ENCODE measurements at regions not wholly inside any gene's neighbourhood (a gene's known extent, or its start where the extent isn't known, plus 50 kb on each side); places are given as distances from the start of the nearest gene placed in this dataset.
"Not testable (repeated sequence)": the region's sequence is repeated elsewhere in the genome, so short reads cannot be mapped to it uniquely, and the experiment has no call there.

DNA sequence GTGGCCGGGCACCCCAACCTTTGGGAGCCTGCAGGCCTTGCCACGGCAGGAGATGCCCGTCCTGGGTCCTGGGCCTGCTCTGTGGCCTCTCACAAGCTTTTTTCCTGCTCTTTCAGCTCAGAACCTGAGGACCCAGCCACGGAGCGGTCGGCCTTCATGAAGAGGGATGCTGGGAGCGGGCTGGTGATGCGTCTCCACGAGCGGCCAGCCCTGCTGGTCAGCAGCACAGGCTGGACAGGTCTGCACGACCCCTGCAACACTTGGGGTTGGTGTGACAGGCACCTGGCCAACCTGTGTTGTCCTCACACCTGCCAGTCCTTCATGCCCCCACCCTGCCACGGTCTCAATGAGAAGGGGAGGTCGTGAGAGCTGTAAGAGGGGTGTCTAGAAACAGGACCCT is 170.0 kb downstream of the ADRA2C start:
- DNase-seq, result no peak

DNA sequence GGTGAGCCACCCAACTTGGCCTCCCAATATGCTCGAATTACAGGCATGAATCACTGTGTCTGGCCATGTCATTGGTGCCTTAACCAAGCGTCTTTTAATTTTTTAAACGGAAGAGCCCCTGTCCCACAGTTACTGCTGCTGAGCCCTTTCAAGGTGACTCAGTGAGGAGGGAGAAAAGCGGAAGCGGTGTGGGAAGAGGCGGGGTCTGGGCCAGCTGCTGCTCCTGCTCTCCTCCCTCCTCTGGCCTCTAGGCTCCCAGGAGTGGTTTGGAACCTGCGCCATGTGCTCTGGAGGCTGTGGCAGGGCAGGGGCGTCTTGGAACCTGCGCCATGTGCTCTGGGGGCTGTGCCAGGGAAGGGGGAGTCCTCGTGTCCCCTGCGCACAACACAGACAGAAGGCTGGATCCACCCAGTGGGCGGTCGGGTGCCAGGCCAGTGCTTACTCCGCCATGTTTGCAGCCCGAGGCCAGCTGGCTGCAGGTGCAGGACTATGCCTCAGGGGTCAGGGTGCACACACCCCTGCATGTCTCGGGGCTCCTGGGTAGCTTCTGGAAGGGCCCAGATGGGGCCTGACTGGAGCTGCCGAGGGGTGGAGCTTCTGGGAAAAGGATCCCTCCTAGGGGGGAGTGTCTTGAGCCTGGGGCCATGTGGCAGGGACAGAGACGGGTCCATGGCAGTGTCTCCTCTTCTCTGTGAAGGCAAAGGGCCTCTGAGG is 171.8 kb downstream of the ADRA2C start:
- DNase-seq, result not testable (repeated sequence)

DNA sequence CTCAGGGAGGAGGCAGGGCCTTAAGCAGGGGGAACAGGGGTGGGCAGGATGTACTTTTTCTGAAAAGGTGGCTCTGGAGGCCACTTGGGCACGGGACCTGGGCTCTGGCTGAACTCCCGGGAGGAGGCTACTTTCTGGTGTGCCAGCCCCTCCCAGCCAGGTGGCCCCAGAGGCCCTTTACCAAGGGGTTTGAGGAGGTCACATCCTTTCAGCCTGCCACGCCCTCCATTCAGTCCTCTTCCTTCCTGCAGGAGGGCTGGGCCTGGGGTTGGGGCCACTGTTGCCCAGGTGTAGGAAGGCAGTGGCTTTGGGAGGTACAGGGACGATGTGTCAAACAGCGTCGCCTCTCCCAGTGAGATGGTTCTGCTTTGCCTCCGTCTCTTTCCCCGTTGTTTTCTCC is 172.5 kb downstream of the ADRA2C start:
- not testable (repeated sequence) for DNase-seq

DNA sequence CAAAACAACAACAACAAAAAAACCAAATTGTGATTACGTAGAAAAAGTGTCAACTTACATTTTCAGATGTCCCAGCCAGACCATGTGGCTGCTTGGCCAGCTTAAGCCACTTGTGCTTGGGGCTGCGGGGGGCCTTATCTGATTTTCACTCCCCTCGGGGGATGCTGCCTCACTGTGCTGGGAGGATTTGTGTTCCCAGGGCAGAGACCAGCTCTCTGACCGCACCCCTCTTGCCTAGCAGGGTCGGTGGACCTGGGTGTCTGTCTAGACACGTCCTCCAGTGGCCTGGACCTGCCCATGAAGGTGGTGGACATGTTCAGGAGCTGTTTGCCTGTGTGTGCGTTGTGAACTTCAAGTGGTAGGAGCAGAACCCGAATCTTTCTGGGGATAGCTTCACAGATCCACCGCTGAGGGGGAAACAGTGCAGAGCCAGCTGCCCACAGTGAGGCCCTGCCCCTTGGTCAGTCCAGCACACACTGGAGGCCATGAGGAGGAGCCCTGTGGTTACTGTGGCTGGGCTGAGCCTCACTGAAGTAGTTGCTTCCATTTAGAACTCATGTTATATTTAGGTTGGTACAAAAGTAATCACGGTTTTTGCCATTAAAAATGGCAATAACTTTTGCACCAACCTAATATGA is 173.9 kb downstream of the ADRA2C start:
- DNase-seq, result not testable (repeated sequence)

DNA sequence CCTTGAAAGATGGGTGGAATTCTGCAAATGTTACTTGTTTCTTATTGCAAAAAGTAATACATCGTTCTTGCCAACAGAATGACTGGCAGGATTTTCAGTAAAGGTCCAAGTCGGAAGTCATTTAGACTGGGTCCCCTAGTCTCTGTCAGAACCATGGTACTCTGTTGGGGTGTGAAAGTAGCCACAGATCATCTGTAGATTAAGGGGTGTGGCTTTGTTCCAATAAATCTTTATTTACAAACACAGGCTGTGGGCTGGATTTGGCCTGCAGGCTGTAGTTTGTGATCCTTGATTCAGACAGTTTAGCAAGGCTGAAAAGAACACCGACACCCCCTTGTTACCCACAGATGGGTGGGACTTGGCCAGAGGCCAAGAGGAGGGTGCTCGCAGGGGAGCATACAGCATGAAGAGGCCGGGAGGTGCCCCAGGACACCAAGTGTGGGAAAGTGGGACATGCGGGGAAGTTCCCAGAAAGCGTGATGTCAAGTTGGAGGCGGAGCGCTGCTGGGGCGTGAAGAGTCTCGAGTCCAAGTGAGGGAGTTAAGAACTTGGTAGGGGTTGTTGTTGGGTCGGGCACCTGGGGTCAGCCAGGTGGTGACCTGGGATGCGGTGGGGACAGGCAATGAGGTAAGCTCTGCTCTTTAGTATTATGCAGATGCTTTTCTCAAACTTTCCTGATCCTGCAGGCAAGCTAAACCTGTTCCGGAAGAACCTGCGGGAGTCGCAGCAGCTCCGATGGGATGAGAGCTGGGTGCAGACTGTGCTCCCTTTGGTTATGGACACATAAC is 175.7 kb downstream of the ADRA2C start:
- not testable (repeated sequence) for DNase-seq

DNA sequence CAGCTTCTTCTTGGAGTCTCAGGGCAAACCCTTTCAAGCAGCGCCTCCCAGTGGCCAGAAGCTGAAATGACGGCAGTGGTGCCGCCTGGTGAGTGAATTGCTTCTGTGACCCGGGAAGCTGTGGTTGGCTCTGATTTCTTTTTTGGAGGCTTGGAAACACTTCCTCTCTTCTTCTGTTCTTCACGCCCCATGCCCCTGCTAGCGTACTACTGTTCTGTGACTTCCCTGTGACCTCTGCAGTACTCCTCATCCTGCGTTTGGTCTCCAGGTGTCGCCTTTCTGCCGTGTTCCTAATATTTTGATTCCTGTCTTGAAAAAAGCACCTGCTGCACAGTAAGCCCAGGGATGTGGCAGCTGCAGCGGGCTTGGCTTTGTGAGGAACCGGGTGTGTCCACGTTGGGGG is 176.4 kb downstream of the ADRA2C start:
- DNase-seq, result not testable (repeated sequence)

DNA sequence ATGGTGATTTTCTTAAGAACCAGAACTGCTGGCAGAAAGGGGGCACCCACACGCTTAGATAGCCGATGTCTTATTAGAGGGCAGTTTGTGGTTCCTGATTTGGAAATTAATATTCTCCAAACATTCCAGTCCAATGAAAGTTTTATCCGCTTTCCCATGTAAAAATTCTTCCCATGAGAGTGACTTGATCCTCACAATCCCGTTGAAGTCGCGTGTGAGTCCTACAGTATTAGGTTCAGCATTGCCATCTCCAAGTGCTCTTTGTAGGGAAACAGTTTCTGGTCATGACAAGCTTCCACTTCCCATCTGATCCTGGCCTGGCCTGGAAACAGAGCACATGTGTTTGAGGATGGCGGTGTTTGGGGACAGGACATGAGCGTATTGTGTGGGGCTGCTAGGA is 176.9 kb downstream of the ADRA2C start:
- DNase-seq, result not testable (repeated sequence)

DNA sequence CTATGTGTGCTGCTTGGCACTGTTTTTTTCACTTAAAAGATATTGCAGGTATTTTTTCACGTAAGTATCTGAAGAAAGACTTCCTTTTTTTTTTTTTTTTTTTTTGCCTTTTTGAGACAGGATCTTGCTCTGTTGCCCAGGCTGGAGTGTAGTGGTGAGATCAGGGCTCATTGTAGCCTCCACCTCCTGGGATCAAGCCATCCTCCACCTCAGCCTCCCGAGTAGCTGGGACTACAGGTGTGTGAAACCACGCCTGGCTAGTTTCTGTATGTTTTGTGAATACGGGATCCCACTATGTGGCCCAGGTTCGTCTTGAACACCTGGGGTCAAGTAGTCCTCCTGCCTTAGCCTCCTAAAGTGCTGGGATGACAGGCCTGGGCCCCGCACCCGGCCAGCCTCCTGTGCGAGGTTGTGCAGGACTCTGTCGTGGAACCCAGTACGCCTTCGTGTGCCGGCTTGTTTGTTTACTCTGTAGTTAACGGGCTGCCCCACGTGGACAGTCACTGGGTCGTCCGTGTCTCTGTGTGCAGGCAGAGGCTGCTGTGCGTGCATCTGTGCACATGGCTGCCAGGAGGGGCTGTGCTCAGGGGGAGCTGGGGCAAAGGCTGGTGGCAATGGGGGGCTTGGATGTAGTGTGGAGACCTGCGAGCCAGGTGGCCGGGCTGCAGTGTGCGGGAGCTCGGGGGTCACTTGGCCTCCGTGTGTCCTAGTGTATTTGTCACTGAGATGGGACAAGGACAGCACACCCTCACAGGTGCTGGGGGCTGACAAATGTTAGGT is 179.5 kb downstream of the ADRA2C start:
- no peak for DNase-seq

DNA sequence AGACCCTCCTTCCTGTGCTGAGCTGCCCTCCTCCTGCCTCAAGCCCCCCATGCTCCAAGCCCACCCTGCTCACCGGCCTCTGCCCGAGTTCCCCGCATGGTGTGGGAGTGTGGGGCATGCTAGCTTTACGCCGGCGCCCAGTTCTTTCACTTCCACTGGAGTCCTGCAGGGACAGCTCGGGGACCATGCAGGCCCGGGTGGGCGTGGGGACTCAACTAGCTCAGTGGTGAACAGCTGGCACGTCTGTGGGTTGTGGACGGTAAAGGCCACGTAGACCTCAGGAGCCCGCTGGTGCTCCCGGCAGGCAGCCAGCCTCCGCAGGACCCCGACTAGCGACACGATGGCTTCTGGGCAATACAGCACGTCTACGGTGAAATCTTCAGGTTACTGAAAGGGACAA is 180.4 kb downstream of the ADRA2C start:
- DNase-seq, result not testable (repeated sequence)

DNA sequence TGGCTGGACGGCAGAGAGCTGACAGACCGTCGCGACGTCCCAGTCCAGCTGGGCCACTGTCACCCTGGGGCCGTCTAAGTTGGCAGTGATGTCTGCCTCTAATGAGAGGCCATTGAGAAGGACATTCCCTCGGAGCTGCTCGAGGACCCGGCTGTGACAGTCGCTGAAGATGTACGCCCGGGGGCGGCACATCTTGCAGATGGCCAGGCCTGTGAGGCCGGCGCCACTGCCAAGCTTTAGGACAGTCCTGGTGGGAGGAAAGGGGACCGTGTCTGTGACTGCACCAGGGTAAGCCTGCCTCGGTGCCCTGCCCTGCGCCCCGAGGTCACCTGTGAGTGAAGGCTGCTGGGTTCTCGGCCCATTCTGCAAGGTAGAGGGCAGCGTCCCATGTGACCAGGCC is 181.6 kb downstream of the ADRA2C start:
- DNase-seq, result not testable (repeated sequence)

DNA sequence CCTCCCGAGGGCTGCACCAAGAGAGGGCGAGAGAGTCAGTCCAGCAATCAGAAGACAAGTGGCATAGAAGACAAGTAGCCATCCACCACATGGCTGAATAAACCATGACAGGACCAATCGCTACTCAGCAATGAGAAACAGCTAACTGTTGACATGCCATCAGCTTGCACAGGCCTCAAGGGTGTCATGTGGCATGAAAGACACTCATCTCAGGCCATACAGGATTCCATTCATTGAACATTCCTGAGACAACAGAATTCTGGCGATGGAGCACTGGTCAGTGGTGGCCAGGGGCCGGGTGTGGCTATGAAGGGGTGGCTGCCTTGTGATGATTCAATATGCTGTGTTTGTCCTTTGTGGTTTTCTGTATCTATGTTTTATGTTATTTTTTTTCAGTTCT is 182.0 kb downstream of the ADRA2C start:
- not testable (repeated sequence) for DNase-seq

DNA sequence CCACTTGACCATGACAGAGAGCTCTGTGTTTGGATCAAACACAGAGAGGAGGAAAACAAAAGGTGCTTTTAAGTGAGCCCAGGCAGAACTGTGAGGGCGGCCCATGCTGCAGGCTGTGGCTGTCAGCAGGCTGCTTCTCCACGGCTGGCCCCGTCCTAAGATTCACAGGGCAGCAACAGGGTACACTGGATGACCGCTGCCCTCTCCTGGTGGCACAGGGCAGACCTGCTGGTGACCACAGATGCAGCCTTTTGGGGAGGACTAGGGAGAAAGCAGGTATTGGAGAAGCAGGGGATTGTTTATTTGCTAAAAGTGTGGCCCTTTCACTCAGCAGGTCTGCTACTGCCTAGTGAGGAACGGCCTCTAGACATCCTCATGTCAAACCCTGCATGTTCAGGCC is 183.7 kb downstream of the ADRA2C start:
- not testable (repeated sequence) for DNase-seq

DNA sequence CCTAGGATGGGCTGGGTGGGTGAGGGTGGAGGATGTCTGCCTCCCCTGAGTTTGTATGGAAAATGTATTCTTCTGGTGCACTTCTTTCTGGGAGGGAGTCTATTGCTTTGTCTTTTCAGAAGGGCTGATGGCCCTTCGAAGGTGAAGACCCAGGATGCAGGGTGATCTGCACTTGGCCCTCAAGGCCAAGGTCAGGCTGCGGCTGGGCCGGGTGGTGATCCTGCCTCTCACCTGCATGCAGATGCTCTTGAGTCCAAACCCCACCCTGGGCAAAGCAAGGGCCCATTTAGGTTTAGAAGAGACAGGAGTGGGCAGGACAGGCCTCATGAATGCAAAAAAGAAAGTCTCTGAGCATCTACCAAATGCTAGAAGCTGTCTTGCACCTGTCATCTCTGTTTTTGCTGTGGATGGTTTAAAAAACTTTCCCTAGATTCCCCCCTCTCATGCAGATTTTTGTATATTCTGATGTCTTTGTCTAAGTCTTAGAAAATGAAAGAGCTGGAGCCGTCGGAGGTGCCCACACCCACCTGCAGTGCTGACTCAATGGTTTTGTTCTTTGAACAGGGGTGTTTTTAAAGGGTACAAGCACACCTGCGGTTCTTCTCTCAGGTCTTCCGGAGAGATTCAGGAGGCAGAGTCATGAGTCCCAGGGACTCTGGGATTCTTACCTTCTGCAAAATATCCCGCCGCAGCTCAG is 186.4 kb downstream of the ADRA2C start:
- DNase-seq, result not testable (repeated sequence)

DNA sequence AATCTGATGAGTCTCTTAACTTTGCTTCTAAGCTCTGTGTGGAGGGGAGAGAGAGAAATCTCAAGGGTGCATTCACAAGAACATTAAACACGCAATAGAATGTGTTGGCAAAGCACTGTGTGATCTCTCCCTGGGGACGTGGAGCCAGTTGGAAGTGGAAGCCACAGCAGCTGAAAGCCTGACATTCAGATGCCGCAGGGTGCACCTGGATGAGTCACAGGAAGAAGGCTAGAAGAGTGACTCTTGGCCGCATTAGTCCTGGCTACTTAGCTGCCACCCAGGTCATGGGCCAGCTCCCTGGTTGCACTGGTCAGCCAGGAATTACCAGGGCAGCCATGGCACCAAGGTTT is 186.9 kb downstream of the ADRA2C start:
- not testable (repeated sequence) for DNase-seq

DNA sequence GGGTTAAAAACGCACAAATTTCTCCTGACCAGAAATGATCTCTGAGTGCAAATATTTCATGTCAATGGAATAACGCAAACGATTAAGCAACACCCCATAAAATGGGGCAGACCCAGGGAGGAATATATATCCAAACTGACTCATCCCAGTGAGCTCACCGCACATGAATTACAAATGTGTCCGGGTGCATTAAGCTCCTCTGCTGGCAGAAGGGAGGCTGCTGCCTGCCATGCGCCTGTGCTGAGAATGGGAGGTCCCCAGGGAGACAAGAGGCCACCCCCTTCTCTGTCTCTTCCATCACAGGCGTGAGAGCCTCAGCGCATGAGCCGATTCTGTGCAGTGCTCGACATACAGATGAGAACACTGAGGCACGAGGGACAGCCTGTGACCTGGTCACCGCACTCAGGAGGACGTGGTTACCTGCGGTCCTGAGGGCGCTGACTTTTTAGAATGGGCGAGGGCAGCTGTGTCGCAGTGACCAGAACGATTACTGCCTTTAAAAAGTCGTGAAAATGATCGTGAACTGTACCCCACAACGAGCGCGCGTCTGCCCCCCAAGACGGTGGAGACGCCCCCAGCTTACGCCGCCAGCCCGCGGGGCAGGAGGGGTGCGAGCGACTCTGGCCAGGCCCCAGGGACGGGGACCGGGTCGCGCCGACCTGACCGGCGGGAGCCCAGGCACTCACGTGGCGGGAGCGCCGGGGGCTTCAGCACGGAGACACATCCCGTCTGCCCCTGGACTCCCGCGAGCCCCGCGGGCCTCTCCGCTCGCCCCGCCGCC is 188.5 kb downstream of the ADRA2C start:
- not testable (repeated sequence) for DNase-seq

DNA sequence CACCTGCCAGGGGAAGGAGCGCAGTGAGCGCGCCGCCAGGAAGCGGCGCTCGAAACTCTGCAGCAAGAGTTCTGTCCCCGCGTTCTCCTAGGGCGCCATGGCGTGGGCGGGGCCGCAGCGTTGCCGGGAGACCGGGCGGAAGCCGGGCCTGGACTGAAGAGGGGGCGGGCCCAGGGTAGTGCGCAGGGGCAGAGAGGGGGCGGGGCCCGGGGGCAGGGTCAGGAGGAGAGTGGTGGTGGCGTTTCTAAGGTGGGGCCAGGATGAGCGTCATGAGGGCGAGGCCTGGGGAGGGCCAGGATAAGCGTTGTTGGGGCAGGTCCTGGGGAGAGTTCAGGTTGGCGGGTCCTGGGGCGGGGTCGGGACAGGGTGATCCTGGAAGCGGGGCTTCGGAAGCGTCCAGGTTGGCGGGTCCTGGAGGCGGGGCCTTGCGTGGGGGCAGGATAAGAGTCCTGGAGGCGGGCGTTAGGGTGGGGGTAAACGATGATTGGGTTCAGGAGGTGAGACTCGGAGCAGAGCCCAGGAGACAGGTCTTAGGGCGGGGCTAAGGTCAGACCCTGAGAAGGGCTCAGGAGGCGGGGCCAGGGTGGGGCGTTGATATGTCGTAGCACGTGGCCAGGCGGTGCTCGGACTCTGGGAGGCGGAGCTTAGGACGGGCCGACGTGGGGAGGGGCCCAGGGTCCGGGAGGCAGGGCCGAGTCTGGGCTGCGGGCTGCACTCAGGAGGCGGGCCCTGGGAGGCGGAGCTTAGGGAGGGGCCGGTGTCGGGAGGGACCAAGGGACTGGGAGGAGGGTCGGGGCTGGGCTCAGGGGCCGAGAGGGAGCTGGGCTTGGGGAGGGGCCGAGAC is 189.4 kb downstream of the ADRA2C start:
- peak; percentile 86 for DNase-seq

DNA sequence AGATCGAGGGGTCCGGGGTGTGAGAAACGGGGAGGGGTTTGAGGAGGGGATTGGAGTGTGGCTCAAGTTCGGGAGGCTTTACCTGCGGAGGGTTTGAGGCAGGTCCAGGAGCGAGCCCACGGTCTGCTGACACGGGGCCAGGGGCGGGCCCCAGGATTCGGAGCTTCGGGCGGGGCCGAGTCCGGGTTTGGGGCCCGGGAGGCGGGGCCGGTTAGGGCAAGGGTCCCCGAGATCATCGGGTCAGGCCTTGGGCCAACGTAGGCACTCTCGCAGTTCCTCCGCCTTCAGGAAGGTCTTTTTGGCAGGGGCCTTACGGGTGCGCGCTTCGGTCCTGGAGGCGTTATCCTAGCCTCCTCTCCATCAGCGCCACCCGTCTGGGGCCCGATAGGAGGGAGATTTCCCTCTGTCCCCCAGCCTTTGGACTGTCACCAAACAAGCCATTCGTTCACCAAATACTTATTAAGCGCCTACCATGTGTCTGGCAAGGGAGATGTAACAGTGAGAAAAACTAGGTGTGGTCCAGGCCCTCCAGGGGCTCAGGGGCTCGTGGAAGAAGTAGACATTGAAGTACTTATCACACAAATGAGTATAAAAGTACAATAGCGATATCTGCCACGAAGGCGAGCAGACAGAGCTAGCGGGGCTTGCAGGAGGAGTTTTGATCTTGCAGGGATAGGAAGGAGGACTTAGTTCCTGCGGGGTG is 190.1 kb downstream of the ADRA2C start:
- not testable (repeated sequence) for DNase-seq

DNA sequence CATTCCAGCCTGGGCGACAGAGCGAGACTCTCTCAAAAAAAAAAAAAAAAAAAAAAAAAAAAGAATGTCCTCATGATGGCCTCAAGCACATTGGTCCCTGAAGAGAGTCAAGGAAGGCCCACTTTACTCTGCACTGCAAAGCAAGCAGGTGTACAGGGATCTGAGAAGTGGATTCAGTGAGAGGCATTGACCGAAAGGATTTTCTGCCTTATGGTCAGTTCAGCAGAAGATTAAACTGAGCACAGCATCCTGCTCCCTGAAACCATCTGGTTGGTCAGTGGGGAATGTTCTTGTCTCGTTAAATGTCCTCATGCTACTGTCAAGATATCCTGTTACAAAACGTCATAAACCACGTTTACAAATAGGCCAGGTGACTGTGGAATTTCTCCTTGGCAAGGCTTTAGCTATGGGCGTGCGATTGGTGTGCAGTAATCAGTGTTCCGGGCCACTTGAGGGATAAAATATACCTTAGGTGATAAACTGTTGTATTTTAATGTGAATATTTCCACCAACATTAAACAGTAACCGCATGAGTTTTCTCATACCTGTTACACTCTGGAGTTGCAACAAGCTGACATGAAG is 195.0 kb downstream of the ADRA2C start:
- DNase-seq, result not testable (repeated sequence)

DNA sequence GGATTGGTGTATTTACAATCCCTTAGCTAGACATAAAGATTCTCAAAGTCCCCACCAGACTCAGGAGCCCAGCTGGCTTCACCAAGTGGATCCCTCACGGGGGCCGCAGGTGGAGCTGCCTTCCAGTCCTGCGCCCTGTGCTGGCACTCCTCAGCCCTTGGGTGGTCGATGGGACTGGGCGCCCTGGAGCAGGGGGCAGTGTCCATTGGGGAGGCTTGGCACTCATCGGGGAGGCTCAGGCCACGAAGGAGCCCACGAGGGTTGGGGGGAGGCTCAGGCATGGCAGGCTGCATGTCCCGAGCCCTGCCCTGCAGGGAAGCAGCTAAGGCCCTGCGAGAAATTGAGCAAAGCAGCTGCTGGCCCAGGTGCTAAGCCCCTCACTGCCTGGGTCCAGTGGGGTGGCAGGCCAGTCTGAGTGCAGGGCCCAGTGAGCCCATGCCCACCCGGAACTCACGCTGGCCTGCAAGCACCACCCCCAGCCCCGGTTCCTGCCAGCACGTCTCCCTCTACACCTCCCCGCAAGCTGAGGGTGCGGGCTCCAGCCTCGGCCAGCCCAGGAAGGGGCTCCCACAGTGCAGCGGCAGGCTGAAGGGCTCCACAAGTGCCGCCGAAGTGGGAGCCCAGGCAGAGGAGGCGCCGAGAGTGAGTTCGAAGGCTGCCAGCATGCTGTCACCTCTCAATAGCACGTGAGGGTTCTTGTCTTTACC is 198.5 kb downstream of the ADRA2C start:
- not testable (repeated sequence) for DNase-seq
